ENCODE measurements at regions not wholly inside any gene's neighbourhood (a gene's known extent, or its start where the extent isn't known, plus 50 kb on each side); places are given as distances from the start of the nearest gene placed in this dataset.
"Not testable (repeated sequence)": the region's sequence is repeated elsewhere in the genome, so short reads cannot be mapped to it uniquely, and the experiment has no call there.

DNA sequence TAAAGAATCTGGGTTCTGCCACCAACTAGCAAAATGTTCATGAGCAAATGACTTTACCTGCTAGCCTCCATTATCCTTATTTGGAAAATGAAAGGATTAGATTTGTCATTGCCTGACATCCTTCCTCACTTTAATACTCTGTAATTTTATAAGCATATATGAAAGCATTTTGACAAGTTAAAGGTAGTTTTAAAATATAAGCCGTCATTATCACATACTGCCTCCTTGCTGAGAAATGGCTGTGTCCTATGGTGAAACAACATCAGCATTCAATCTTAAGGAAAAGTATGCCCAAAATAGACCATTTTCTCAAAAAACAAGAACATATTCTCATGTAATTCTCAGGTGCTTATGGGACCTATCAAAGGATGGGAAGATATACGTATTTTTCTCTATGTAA lies 461.2 kb downstream of the SUCLG1 start:
- no peaks in the 10 kb centered on the region for H3K9me3 ChIP-seq (ENCODE audit: control insufficient read depth, low read length)

DNA sequence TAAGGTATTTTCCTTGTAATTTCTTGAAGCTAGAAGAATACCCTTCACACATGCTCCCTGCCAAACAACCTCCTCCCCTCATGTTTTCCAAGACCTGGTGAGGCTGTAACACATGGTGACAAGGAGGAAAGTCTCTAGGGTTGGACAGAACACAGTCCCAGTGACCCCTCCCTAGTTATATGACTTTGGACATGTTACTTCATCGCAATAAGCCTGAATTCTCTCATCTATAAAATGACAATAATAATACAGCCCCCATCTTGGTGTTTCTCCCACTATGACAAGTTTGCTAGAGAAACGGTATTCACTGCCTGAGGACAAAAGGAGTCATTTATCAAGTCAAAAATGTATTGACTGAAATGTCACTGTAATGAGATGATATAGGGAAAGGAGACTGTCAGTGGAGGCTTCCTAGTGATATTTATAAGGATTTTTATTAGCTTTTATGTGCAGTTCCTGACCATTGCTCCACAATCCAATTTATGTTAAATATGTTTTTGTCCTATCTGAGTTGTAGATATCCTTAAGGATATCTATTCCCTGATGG lies 464.4 kb downstream of the SUCLG1 start:
- H3K36me3 ChIP-seq (ENCODE audit: control insufficient read depth, insufficient read depth, low read length, severe bottlenecking), result no peaks in the 10 kb centered on the region
- H3K4me1 ChIP-seq (ENCODE audit: control insufficient read depth, insufficient read depth, low read length), result no peaks in the 10 kb centered on the region
- H3K4me3 ChIP-seq (ENCODE audit: low read length), result no peak overlapping the region
- H3K27me3 ChIP-seq (replicated peaks; ENCODE audit: control insufficient read depth, insufficient read depth, low read length), result no peaks in the 10 kb centered on the region
- no peaks in the 10 kb centered on the region for H3K9me3 ChIP-seq (ENCODE audit: control insufficient read depth, low read length)
- no peak overlapping the region for H3K9ac ChIP-seq (ENCODE audit: low read length)
- DNase-seq (ENCODE audit: low read depth), result no peak

More for the DNA sequence above, 461.2 kb downstream of the SUCLG1 start:
- Histone ChIP-seq H3K27me3 (replicated peaks; ENCODE audit: control insufficient read depth, insufficient read depth, low read length) (no peaks in the 10 kb centered on the region), H3K4me1 (ENCODE audit: control insufficient read depth, insufficient read depth, low read length) (no peaks in the 10 kb centered on the region), H3K9ac (ENCODE audit: low read length) (no peak overlapping the region), H3K36me3 (ENCODE audit: control insufficient read depth, insufficient read depth, low read length, severe bottlenecking) (no peaks in the 10 kb centered on the region), H3K4me3 (ENCODE audit: low read length) (no peak overlapping the region)
- no peak for DNase-seq (ENCODE audit: low read depth)

DNA sequence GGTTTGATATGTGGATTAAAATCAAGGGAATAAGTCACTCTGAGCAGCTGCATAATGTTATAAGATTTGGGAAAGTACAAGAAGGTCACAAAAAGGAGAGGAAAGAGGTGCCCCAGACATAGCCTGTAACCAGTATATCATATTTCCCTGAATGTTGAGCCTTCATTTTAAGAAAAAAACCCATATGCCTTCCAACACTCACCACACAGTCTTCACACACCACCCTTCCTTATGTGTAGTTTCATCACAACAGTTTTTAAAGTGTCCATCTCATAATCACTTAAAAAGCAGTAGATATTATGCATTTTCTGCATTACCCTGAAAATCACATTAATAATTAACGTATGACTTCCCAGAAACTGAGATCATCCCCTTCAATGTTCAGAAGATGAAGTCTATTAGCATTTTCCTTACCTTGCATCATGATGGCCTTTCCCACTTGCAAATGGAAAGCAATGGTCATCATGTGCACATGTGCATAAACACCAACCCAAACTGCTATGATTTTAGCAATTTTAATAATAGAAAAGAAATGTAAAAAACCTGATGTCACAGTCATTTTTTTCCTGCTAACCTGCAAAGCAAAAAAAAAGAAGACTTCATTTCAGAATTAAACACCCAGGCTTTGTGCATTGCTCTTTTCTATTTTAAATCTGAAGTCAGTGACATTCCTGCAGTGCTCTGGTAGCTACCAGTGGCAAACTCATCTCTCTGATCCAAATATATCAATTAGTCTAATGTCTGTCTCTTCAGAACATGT lies 465.0 kb downstream of the SUCLG1 start:
- no peaks in the 10 kb centered on the region for H3K4me1 ChIP-seq (ENCODE audit: control insufficient read depth, insufficient read depth, low read length)
- H3K27me3 ChIP-seq (replicated peaks; ENCODE audit: control insufficient read depth, insufficient read depth, low read length), result no peaks in the 10 kb centered on the region
- no peak overlapping the region for H3K9ac ChIP-seq (ENCODE audit: low read length)
- H3K9me3 ChIP-seq (ENCODE audit: control insufficient read depth, low read length), result no peaks in the 10 kb centered on the region
- H3K36me3 ChIP-seq (ENCODE audit: control insufficient read depth, insufficient read depth, low read length, severe bottlenecking), result no peaks in the 10 kb centered on the region
- DNase-seq (ENCODE audit: low read depth), result no peak
- H3K4me3 ChIP-seq (ENCODE audit: low read length), result no peak overlapping the region

DNA sequence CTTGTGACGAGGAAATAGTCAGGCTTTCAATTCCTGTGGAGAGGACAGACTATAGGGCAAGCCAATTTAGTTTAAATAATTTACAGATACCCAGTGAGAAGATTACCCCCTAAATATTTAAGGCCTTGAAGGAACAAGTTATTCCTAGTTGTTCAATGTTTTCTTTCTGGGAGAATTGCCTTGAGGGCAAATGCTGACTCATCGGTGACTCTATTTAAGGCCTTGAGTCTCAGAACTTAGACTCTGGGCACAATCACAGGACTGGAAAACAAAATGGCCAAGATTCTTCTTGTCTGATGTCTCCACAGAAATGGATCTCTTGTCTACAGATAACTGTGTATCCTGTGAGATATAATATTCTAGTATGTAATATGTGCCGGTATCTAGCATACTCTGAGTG lies 467.1 kb downstream of the SUCLG1 start:
- Histone ChIP-seq H3K36me3 (ENCODE audit: control insufficient read depth, insufficient read depth, low read length, severe bottlenecking) (no peaks in the 10 kb centered on the region), H3K9ac (ENCODE audit: low read length) (no peak overlapping the region), H3K4me3 (ENCODE audit: low read length) (no peak overlapping the region), H3K4me1 (ENCODE audit: control insufficient read depth, insufficient read depth, low read length) (no peaks in the 10 kb centered on the region), H3K27me3 (replicated peaks; ENCODE audit: control insufficient read depth, insufficient read depth, low read length) (no peaks in the 10 kb centered on the region), H3K9me3 (ENCODE audit: control insufficient read depth, low read length) (no peaks in the 10 kb centered on the region)
- DNase-seq (ENCODE audit: low read depth), result peak; percentile 3

DNA sequence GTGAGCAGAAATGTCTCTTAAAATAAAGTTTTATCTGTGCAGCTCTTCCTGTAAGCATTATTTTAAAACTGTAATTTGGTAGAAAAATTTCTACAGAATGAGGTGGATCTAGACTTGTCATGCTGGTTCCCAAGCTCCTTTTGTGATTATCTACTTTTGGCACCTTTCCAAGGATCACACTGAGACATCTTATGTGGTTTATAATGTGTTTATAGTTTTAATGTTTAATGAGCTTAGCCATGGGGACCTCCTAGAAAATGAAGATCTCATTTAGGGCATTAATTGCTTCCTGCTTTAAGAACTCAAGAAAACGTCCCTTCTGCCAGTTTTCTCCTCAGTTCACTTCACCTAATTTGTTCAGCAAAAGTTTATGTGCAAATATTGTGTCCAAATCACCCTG lies 468.4 kb downstream of the SUCLG1 start:
- H3K27me3 ChIP-seq (replicated peaks; ENCODE audit: control insufficient read depth, insufficient read depth, low read length), result no peaks in the 10 kb centered on the region
- no peak for DNase-seq (ENCODE audit: low read depth)
- no peaks in the 10 kb centered on the region for H3K36me3 ChIP-seq (ENCODE audit: control insufficient read depth, insufficient read depth, low read length, severe bottlenecking)
- no peaks in the 10 kb centered on the region for H3K9me3 ChIP-seq (ENCODE audit: control insufficient read depth, low read length)
- no peak overlapping the region for H3K9ac ChIP-seq (ENCODE audit: low read length)
- no peak overlapping the region for H3K4me3 ChIP-seq (ENCODE audit: low read length)
- no peaks in the 10 kb centered on the region for H3K4me1 ChIP-seq (ENCODE audit: control insufficient read depth, insufficient read depth, low read length)

DNA sequence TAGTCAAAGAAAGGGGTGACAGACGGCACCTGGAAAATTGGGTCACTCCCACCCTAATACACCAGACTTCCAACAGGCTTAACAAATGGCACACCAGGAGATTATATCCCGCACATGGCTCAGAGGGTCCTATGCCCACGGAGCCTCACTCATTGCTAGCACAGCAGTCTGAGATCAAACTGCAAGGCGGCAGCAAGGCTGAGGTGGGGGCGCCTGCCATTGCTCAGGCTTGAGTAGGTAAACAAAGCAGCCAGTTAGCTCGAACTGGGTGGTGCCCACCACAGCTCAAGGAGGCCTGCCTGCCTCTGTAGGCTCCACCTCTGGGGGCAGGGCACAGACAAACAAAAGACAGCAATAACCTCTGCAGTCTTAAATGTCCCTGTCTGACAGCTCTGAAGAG lies 482.5 kb downstream of the SUCLG1 start:
- not testable (repeated sequence) for DNase-seq (ENCODE audit: low read depth); H3K4me1 ChIP-seq (ENCODE audit: control insufficient read depth, insufficient read depth, low read length); H3K27me3 ChIP-seq (replicated peaks; ENCODE audit: control insufficient read depth, insufficient read depth, low read length); H3K36me3 ChIP-seq (ENCODE audit: control insufficient read depth, insufficient read depth, low read length, severe bottlenecking); H3K9me3 ChIP-seq (ENCODE audit: control insufficient read depth, low read length); H3K9ac ChIP-seq (ENCODE audit: low read length); H3K4me3 ChIP-seq (ENCODE audit: low read length)

DNA sequence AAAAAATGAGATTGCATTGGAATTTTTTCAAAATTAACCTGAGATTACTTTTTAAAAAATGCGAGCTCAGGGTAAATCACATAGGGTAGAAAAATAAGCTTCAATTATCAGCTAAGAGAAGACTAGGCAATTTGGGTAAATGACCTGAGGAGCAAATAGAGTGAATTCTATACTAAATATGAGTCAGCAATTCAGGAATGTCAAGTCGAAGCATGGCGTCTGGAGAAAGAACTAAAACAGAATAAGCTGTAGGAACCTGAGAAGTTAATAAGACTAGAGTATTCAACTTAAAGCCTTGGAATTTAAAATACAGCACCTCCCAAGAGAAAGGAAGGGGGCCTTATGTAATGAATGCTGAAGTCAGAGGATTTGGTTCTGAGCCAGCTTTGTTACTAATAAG lies 487.0 kb downstream of the SUCLG1 start:
- Histone ChIP-seq H3K4me3 (ENCODE audit: low read length) (no peak overlapping the region), H3K9me3 (ENCODE audit: control insufficient read depth, low read length) (no peaks in the 10 kb centered on the region), H3K36me3 (ENCODE audit: control insufficient read depth, insufficient read depth, low read length, severe bottlenecking) (no peaks in the 10 kb centered on the region), H3K4me1 (ENCODE audit: control insufficient read depth, insufficient read depth, low read length) (no peaks in the 10 kb centered on the region), H3K9ac (ENCODE audit: low read length) (no peak overlapping the region), H3K27me3 (replicated peaks; ENCODE audit: control insufficient read depth, insufficient read depth, low read length) (no peaks in the 10 kb centered on the region)
- no peak for DNase-seq (ENCODE audit: low read depth)

DNA sequence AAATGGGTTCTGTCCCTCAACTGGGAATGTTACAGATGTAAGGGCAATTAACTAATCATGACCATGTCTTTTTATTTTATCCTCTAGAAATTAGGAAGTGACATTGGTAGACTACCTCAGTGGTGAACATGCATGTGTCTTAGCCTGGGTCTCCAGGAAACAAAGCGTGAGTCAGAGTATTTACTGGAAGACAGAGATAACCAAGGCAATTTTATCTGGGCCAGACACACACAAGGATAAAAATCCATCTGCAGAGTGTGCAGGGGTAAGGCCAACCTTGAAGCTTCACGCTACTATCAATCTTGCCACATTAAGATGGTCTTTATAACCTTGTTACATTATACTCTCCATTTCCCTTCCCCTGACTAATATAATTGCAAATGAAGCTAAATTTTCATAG lies 487.5 kb downstream of the SUCLG1 start:
- Histone ChIP-seq H3K27me3 (replicated peaks; ENCODE audit: control insufficient read depth, insufficient read depth, low read length) (no peaks in the 10 kb centered on the region), H3K4me1 (ENCODE audit: control insufficient read depth, insufficient read depth, low read length) (no peaks in the 10 kb centered on the region), H3K4me3 (ENCODE audit: low read length) (no peak overlapping the region), H3K36me3 (ENCODE audit: control insufficient read depth, insufficient read depth, low read length, severe bottlenecking) (no peaks in the 10 kb centered on the region), H3K9ac (ENCODE audit: low read length) (no peak overlapping the region), H3K9me3 (ENCODE audit: control insufficient read depth, low read length) (no peaks in the 10 kb centered on the region)
- no peak for DNase-seq (ENCODE audit: low read depth)

DNA sequence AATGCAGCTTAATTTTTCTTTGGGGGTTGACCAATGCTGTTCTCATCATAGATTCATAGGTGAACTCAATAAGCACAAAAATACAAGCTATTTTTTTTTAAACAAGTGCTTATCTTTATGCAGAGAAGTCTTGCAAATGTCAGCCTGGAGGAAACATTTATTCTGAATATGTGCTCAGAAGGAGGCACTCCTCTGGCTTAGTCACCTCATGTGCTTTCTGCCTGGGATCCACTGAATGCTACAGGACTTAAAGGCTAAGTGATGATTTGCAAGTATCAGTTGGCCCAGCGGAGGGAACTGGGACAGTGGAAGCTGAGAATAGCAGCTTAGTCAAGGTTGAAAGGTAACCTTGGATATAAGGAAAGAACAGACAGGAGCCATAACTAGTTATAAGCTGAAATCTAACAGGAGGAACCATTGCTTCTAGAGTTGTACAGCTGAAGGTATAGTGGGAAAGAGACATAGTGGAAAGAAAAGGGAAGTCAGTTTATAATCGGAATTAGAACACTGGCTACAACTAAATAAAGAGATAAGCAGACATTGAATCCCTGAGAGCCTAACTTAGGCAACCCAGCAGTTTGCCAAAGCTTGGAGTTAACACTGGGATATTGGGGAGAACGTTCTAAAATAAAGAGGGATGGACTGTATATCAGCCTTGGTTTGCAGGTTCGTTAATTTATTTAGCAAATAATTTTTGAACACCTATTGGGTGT lies 488.7 kb downstream of the SUCLG1 start:
- no peak for DNase-seq (ENCODE audit: low read depth)
- H3K4me1 ChIP-seq (ENCODE audit: control insufficient read depth, insufficient read depth, low read length), result no peaks in the 10 kb centered on the region
- H3K9ac ChIP-seq (ENCODE audit: low read length), result no peak overlapping the region
- H3K4me3 ChIP-seq (ENCODE audit: low read length), result no peak overlapping the region
- no peaks in the 10 kb centered on the region for H3K9me3 ChIP-seq (ENCODE audit: control insufficient read depth, low read length)
- H3K27me3 ChIP-seq (replicated peaks; ENCODE audit: control insufficient read depth, insufficient read depth, low read length), result no peaks in the 10 kb centered on the region
- H3K36me3 ChIP-seq (ENCODE audit: control insufficient read depth, insufficient read depth, low read length, severe bottlenecking), result no peaks in the 10 kb centered on the region

DNA sequence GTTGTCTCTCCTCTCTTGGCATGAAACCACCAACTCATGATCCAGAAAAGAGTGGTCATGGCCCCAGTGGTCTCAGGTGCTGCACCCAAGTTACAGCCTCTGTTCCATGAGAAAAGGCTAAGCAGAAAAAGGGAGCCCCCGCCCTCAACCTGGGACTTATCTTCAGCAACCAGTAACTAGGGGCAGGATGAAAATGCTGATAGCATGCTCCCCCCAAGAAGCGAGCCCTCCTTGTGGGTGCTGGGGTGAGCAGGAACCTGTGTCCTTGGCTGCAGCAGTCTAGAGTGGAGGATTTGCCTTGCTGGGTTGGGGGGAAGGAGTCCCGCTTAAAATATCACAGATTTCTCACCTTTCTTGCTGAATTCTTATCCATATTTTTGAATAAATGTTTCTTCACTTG lies 490.0 kb downstream of the SUCLG1 start:
- DNase-seq (ENCODE audit: low read depth), result no peak
- Histone ChIP-seq H3K4me1 (ENCODE audit: control insufficient read depth, insufficient read depth, low read length) (no peaks in the 10 kb centered on the region), H3K36me3 (ENCODE audit: control insufficient read depth, insufficient read depth, low read length, severe bottlenecking) (no peaks in the 10 kb centered on the region), H3K27me3 (replicated peaks; ENCODE audit: control insufficient read depth, insufficient read depth, low read length) (no peaks in the 10 kb centered on the region), H3K9ac (ENCODE audit: low read length) (no peak overlapping the region), H3K9me3 (ENCODE audit: control insufficient read depth, low read length) (no peaks in the 10 kb centered on the region), H3K4me3 (ENCODE audit: low read length) (no peak overlapping the region)

DNA sequence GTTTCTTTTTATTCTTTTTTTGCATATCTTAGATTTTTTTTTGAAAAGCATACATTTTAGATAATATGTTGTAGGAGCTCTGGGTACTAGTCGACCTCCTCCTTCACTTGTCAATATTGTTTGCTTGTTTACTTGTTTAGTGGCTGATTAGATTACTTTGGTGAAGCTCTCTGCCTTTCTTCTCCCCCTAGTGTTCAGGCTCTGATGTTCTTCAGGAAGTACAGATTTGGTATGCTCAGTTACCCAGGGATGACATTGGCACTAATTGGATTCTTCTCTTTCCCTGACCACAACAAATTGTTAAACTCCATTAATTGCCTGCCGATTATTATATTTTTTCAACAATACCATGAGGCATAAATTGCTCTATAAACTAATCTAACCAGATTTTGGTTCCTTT lies 491.2 kb downstream of the SUCLG1 start:
- H3K27me3 ChIP-seq (replicated peaks; ENCODE audit: control insufficient read depth, insufficient read depth, low read length), result no peaks in the 10 kb centered on the region
- no peak overlapping the region for H3K9ac ChIP-seq (ENCODE audit: low read length)
- H3K36me3 ChIP-seq (ENCODE audit: control insufficient read depth, insufficient read depth, low read length, severe bottlenecking), result no peaks in the 10 kb centered on the region
- H3K4me3 ChIP-seq (ENCODE audit: low read length), result no peak overlapping the region
- no peaks in the 10 kb centered on the region for H3K9me3 ChIP-seq (ENCODE audit: control insufficient read depth, low read length)
- DNase-seq (ENCODE audit: low read depth), result no peak
- H3K4me1 ChIP-seq (ENCODE audit: control insufficient read depth, insufficient read depth, low read length), result no peaks in the 10 kb centered on the region
